ENCODE measurements at regions not wholly inside any gene's neighbourhood (a gene's known extent, or its start where the extent isn't known, plus 50 kb on each side); places are given as distances from the start of the nearest gene placed in this dataset.

DNA sequence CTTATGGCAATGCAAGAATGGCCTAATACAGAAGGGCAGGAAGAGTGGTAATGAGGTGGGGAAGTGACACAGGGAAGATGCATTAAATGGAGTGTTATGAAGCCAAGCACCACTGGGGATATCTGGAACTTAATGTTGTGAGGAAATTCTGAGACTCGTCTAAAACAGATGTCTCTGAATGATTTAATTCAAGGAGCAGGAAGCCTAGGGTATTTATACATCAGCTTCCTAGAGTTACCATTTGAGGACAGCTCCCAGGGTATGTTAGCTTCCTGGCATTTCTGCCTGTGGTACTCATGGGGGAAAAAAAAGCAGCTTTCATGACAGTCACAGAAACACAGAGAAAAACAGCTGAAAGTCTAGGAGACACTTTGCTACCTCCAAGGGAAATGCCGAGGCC is 989.5 kb downstream of the CBLN2 start:
- peaks cover 2% of the 10 kb centered on the region for H3K9me3 Mint-ChIP-seq (ENCODE audit: unreplicated experiment)
- no peaks in the 10 kb centered on the region for H3K36me3 Mint-ChIP-seq (ENCODE audit: unreplicated experiment)
- no peak overlapping the region for H3K4me3 Mint-ChIP-seq (ENCODE audit: unreplicated experiment)
- H3K27ac Mint-ChIP-seq (ENCODE audit: unreplicated experiment) = no peak overlapping the region
- no peaks in the 10 kb centered on the region for H3K4me1 Mint-ChIP-seq (ENCODE audit: low read depth, unreplicated experiment)
- no peak for DNase-seq
- TF ChIP-seq, protein P1, sequence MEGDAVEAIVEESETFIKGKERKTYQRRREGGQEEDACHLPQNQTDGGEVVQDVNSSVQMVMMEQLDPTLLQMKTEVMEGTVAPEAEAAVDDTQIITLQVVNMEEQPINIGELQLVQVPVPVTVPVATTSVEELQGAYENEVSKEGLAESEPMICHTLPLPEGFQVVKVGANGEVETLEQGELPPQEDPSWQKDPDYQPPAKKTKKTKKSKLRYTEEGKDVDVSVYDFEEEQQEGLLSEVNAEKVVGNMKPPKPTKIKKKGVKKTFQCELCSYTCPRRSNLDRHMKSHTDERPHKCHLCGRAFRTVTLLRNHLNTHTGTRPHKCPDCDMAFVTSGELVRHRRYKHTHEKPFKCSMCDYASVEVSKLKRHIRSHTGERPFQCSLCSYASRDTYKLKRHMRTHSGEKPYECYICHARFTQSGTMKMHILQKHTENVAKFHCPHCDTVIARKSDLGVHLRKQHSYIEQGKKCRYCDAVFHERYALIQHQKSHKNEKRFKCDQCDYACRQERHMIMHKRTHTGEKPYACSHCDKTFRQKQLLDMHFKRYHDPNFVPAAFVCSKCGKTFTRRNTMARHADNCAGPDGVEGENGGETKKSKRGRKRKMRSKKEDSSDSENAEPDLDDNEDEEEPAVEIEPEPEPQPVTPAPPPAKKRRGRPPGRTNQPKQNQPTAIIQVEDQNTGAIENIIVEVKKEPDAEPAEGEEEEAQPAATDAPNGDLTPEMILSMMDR (IDR thresholded peaks at IDR 0.05; ENCODE audit: partially characterized antibody, unreplicated experiment) = no peak
- no peaks in the 10 kb centered on the region for H3K27me3 Mint-ChIP-seq (ENCODE audit: unreplicated experiment)

DNA sequence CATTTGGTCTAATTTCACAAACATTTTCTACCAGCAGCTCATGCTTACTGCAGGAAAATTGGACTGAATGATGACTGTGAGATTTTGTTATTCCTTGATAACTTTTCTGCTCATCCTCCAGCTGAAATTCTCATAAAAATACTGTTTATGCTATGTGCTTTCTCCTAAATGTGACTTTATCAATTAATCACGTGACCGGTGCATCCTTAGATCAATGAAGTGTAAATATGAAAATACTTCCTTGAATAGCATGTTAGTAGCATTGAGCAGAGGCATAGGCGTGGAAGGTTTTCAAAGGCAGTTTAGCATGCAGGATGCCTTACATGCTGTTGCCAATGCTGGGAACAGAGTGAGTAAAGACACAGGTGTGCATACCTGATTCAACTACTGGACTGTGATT is 1002.5 kb downstream of the CBLN2 start:
- Mint-ChIP-seq H3K36me3 (ENCODE audit: unreplicated experiment) (no peaks in the 10 kb centered on the region), H3K4me3 (ENCODE audit: unreplicated experiment) (no peak overlapping the region), H3K27me3 (ENCODE audit: unreplicated experiment) (peaks cover 1% of the 10 kb centered on the region), H3K27ac (ENCODE audit: unreplicated experiment) (no peak overlapping the region), H3K9me3 (ENCODE audit: unreplicated experiment) (no peaks in the 10 kb centered on the region), H3K4me1 (ENCODE audit: low read depth, unreplicated experiment) (no peaks in the 10 kb centered on the region)
- TF ChIP-seq, protein P1 (IDR thresholded peaks at IDR 0.05; ENCODE audit: partially characterized antibody, unreplicated experiment) = no peak
- DNase-seq = no peak

DNA sequence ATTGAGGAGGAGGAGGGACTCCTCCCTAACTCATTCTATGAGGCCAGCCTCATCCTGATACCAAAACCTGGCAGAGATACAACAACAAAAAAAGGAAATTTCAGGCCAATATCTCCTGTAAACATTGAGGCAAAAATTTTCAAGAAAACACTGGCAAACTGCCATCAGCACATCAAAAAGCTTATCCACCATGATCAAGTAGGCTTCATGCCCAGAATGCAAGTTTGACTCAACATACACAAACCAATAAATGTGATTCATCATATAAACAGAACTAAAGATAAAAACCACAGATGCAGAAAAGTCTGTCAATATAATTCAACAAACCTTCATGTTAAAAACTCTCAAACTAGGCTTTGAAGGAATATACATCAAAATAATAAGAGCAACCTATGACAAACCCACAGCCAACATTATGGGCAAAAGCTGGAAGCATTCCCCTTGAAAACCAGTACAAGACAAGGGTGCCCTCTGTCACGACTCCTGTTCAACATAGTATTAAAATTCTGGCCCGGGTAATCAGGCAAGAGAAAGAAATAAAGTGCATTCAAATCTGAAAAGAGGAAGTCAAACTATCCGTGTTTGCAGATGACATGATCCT is 1014.3 kb downstream of the CBLN2 start:
- H3K4me3 Mint-ChIP-seq (ENCODE audit: unreplicated experiment) = no peak overlapping the region
- H3K4me1 Mint-ChIP-seq (ENCODE audit: low read depth, unreplicated experiment) = no peaks in the 10 kb centered on the region
- no peak for DNase-seq
- no peaks in the 10 kb centered on the region for H3K36me3 Mint-ChIP-seq (ENCODE audit: unreplicated experiment)
- TF ChIP-seq, protein P1 (IDR thresholded peaks at IDR 0.05; ENCODE audit: partially characterized antibody, unreplicated experiment) = no peak
- no peaks in the 10 kb centered on the region for H3K9me3 Mint-ChIP-seq (ENCODE audit: unreplicated experiment)
- H3K27ac Mint-ChIP-seq (ENCODE audit: unreplicated experiment) = no peak overlapping the region
- H3K27me3 Mint-ChIP-seq (ENCODE audit: unreplicated experiment) = no peaks in the 10 kb centered on the region

DNA sequence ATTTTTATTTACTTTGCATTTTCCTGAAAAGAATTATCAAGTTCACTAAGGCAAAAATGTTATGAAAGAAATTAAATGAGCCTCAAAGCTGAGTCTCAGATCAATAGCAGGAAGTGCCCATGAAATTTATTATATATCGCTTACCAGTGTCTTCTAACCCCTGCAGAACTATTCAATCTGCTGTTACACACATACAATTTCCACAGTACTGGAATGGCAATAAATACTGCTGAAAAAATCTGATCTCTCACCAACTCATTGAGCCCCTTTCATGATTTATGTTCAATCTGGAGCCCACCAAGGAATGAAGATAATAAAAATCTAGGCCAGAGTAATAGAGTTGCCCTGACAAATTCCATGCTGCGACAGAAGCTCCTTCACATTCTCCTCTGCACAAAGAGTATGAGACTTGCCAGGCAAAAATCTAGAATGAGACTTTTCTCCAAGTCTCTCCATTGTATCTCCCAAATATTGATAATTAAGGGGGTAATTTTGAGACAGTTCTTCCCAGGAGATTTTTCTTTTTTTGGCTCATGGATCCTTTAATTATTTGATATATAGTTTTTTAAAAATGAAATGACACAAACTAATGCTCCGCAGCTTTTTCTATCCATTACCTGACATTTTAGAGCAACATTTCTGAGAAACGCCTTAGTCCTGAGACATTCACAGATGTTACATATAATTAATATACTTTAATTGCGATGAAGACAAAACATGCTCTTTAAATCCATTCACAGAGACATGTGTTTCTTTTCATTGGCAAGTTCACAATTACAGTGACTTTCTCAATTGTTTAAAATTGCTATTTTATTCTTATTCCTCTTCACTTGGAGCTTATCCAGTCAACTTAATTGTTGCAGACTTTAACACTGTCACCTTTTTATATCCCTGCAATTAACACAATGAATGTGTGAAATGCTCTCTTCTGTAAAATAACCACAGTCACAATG is 1020.4 kb downstream of the CBLN2 start:
- DNase-seq = no peak
- Mint-ChIP-seq H3K4me3 (ENCODE audit: unreplicated experiment) (no peak overlapping the region), H3K27ac (ENCODE audit: unreplicated experiment) (no peak overlapping the region), H3K27me3 (ENCODE audit: unreplicated experiment) (no peaks in the 10 kb centered on the region), H3K4me1 (ENCODE audit: low read depth, unreplicated experiment) (no peaks in the 10 kb centered on the region), H3K9me3 (ENCODE audit: unreplicated experiment) (no peaks in the 10 kb centered on the region), H3K36me3 (ENCODE audit: unreplicated experiment) (no peaks in the 10 kb centered on the region)
- TF ChIP-seq, protein P1 (IDR thresholded peaks at IDR 0.05; ENCODE audit: partially characterized antibody, unreplicated experiment) = no peak

DNA sequence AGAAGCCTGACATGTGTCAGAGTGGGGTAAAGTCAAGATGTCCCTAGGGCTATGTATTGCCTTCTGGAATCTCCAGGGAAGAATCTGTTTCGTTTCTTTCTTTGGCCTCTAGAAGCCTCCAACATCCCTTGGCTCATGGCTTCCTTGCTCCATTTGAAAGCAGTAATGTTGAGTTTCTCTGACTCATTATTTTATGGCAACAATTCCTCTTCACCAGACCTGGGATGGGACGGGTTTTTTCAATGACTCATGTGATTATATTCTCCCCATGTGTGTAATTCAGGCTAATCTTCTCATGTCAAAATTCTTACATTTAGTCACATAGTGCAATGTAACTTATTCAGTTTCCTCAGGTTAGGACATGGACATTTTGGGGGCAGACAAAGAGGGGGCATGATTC is 1038.6 kb downstream of the CBLN2 start:
- Mint-ChIP-seq H3K4me3 (ENCODE audit: unreplicated experiment) (no peak overlapping the region), H3K4me1 (ENCODE audit: low read depth, unreplicated experiment) (no peaks in the 10 kb centered on the region), H3K27ac (ENCODE audit: unreplicated experiment) (no peak overlapping the region), H3K36me3 (ENCODE audit: unreplicated experiment) (no peaks in the 10 kb centered on the region), H3K9me3 (ENCODE audit: unreplicated experiment) (no peaks in the 10 kb centered on the region), H3K27me3 (ENCODE audit: unreplicated experiment) (peaks cover 2% of the 10 kb centered on the region)
- TF ChIP-seq, protein P1 (IDR thresholded peaks at IDR 0.05; ENCODE audit: partially characterized antibody, unreplicated experiment) = no peak
- no peak for DNase-seq
